ENCODE measurements at regions not wholly inside any gene's neighbourhood (a gene's known extent, or its start where the extent isn't known, plus 50 kb on each side); places are given as distances from the start of the nearest gene placed in this dataset.
"Not testable (repeated sequence)": the region's sequence is repeated elsewhere in the genome, so short reads cannot be mapped to it uniquely, and the experiment has no call there.

DNA sequence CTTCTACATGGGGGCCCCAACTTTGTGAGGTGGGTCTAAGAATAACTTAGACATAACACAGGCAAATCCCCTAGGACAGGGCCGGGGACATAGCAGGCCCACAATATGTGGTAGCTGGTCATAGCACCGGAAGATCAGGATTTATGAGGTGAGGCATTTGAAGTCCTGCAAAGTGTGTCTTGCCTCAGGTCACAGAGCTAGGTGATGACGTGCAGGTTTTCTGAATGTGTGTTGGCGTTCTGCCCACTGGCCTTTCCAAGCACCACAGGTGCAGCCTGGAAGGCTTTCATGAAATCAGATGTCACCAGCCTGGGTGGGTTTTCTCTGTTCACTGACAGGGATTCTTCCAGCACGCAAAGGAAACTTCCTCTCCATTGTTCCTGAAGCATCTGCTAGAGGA lies 119.1 kb downstream of the LRATD1 start:
- no peak for DNase-seq (ENCODE audit: low read depth, low spot score)

DNA sequence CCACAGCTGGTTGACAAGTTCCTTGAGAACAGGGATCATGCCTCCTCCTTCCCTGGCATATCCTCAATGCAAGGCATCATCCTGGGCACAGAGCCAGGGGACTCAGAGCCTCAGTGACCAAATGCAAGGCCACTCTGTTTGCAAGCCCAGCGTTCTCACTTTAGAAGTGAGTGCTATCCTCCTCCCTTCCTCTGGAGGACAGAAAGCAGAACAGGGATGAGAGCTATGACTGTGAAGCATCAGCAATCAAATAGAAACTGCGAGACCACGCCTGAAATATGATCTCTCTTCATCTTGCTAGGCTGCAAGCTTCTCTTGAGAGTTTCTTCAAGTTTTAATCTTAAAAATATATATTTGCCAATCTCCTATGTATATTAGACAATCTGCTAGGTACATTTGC lies 119.8 kb downstream of the LRATD1 start:
- no peak for DNase-seq (ENCODE audit: low read depth, low spot score)

DNA sequence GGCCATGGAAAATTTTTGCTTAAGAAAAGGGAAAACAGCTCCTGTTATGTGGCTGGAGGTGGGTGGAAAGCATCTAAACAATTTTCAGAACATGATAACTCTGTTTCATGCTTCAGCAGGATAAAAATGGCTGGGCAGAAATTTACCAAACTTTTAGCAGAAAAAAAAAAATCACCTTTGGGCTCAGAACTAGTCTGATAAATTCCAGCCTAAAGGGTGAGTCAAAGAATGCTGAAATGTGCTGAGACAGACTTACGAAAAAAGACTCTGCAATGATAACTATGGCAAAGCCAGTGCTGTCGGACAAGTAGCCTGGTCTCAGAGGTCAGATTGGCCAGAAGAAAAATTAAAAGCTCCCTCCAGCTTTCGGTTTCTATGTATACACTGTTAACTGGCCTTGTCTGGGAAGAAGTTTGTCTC lies 123.6 kb downstream of the LRATD1 start:
- DNase-seq (ENCODE audit: low read depth, low spot score): no peak

DNA sequence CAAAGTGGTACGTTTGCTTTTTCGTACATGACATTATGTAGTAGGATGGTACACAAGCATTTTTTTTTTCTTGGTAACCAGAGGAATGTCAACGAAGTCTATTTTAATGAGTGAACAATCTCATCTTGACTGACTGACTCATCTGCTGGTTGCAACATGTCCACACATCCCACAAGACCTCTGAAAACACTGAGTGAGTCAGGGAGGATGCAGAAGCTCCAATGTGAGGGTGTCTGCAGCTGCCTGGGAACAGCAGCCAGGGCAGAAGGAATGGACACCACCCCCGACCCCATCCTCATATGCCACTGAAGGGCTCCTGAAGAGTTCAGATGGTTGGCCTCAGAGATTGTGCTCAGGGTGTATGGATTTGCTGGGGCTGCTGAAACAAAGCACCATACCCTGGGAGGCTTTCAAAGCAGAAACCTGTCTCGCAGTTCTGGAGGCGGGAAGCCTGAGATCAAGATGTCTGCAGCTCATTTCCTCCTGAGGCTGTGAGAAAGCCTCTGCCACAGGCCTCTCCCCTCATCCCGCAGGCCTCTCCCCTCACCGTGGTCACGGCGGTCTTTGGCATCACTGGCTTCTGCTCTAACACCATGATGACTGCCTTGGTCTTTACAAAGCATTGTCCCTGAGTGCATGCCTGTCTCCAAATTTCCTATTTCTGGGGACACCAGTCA lies 124.6 kb downstream of the LRATD1 start:
- no peak for DNase-seq (ENCODE audit: low read depth, low spot score)

DNA sequence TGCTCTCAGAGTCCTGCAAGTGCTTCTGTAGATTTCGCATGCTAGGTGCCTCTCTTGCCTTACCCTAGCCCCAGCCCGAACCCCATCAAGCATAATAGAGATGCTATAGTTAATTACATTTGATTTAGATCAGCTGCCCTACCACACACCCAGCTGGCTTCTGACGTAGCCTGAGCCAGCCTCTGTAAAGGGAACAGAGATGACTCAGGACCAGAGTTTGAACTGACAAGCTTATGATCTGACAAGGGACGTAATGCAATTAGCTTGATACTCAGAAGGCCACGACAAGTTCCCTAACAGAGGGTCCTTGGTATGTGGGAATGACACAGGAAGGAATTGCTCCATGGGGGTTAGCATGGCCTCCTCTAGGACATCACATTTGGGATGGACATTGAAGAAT lies 126.6 kb downstream of the LRATD1 start:
- DNase-seq (ENCODE audit: low read depth, low spot score): no peak

DNA sequence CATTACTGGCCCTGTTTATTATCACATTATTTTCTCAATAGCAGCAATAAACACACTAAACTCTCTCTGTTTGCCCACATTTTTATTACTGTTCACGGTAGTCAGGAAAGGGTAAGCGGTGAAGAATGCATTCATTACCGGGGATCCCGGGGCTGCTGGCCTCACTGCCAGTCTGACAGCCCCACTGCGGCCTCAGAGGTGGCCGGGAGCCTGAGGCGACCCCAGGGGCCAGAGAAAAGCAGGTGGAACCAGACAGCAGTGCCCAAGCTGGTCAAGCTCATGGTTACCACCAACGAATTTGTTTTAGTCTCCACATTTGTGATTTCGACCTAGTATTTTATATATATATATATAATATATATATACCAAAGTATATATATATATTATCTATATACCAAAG lies 127.7 kb downstream of the LRATD1 start:
- DNase-seq (ENCODE audit: low read depth, low spot score): no peak

DNA sequence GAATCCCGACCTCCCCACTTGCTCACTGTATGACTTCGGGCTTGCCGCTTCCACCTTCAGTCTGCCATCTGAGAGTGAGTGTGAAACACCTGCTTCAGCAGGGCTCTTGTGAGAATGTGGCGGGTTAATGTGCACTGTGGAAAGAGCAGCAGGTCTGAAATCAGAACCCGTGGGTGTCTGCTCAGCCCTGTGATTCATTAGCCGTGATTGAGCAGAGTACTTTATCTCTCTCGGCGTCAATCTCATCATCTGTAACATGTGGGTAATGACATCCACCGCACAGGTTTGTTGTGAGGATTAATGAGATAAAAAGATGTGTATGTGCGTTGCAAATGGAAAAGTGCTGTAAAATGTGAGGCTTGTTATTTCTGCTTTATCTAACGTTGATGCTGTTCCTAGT lies 128.6 kb downstream of the LRATD1 start:
- no peak for DNase-seq (ENCODE audit: low read depth, low spot score)

DNA sequence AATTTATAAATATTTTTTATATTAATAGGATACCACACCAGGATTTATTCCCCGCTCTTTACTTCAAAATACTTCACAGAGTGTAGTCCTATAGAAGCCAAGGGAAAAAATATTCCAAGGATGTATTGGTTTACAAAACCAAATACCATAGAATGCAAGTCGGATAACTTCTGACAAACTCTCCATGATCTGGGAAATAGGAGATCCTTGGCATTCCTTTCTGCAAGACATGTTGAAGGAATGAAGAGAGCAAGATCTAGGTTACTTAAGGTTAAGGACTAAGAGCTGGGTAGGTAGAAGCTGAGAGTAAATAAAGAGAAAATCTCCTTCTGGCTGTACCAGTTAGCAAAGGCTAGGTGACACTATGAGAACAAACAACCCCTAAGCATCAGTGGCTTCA lies 141.2 kb downstream of the LRATD1 start:
- DNase-seq (ENCODE audit: low read depth, low spot score): no peak

DNA sequence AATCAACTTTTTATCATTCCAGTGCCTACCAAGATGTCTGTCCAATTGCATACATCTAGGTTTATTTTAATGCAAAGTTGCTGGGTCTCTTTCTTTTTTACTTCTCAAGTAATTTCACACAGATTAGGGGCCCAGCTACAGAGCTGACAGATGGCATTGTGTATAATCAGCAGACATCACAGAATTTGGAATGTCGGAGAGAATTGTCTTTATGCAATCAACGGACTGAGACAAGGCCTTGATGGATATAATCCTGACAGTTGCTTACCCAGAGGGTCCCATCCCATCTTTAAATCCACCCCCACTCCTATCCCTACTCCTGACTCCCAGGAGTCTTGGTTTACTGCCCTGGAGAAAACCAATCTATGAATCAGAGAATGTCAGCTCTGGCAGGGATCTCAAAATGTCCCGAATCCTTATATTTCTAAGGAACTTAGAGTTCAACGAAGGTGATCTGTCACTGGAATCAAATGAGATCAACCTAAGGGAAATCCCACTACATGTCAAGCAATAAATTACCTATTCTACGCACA lies 142.0 kb downstream of the LRATD1 start:
- DNase-seq (ENCODE audit: low read depth, low spot score): no peak

DNA sequence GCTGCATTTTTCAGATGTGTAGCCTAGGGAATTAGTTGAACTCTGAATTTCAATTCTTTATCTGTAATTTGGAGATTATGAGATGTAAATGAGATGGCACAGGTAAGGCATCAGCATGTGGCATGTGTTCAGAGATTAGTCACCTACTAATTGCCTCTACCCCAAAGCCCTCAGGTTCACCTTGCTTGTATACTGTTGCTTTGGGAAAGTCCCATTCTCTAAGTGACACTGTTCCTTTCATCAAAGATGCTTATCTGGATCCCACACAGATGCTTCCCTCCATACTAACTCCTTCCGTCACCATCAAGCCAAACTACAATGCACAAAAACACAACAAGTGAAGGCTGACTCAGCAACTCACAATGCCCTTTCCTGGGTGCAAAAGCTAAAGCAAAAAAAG lies 143.7 kb downstream of the LRATD1 start:
- no peak for DNase-seq (ENCODE audit: low read depth, low spot score)

DNA sequence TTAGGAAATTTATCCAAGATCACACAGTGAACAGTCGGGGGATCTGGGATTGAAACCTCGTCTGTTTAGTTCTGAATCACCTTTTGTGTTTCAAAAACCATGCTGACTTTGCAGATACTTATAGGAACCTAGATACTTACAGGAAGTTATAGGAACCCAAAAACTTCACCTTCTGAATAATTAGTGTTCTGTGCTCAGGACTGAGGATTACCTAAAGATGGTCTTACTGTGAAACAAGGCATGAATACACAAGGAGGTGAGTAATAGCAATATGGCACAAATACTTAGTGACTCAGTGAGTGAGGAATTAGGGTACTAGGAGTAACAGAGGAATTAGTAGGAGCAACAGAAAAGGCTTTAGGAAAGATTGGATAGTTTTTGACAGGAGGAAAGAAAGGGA lies 145.5 kb downstream of the LRATD1 start:
- DNase-seq (ENCODE audit: low read depth, low spot score): no peak

DNA sequence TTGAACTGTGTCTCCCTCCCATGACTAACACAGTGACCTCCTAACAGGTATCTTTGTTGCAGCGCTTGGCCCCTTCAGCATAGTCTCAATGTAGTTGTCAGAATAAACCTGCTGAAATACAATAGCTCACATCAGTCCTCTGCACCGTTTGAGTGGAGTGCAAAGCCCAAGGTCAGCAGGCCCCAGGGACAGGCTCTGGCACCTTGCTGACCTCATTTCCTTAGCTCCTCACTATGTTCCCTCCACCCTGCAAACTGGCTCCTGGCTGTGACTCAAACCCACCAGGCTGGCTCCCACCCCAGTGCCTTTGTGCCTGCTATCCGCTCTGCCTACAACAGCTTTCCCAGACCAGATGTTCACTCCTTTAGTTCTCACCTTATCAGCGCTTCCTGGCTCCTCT lies 146.7 kb downstream of the LRATD1 start:
- DNase-seq (ENCODE audit: low read depth, low spot score): no peak

DNA sequence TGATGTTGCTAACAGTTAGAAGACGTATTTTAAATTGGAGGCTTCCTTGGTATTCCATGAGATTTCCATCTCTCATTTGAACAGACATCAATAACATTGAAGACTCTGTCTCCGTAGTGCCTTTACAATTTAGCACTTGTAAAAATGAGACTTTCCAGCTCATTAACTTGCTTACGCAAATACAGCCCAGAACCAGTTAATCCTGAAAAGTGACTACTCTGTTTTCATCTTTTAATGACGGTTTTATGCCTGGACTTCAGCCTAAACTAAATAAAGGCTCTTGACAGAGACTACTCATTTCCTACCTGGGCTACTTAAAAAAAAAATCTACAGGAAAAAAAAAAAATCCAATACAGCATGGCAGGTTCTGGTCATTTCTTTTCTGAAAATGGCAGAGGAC lies 148.6 kb downstream of the LRATD1 start:
- no peak for DNase-seq (ENCODE audit: low read depth, low spot score)

DNA sequence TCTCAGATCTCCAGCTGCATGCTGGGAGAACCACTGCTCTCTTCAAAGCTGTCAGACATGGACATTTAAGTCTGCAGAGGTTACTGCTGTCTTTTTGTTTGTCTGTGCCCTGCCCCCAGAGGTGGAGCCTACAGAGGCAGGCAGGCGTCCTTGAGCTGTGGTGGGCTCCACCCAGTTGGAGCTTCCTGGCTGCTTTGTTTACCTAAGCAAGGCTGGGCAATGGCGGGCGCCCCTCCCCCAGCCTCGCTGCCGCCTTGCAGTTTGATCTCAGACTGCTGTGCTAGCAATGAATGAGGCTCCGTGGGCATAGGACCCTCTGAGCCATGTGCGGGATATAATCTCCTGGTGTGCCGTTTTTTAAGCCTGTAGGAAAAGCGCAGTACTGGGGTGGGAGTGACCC lies 156.3 kb downstream of the LRATD1 start:
- DNase-seq (ENCODE audit: low read depth, low spot score): not testable (repeated sequence)

DNA sequence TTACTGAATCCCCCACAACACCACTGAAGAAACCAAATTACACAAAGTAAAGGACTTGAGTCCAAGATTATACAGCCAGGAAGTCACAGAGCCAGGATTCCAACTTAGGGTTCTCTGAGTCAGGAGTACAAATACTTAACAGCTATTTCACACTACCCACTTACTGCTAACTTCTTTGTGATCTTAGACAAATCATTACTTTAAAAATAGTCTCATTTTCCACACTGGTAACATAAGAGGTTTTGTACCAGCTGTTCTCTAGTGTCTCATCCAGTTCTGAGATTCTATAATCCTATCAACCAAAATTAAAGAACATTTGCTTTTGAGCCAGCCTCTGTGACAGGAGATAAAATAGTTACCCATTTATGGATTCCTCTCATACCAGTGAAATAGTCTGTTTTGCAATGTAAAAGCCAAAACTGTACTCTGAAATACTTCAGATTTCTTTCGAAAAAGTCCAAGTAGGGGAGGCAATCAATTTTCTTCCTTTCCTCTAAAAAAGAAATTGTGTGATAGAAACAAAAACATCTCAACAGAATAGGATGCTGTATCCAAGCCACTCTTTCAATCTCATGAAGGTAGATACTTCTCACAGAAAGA lies 157.6 kb downstream of the LRATD1 start:
- DNase-seq (ENCODE audit: low read depth, low spot score): no peak

DNA sequence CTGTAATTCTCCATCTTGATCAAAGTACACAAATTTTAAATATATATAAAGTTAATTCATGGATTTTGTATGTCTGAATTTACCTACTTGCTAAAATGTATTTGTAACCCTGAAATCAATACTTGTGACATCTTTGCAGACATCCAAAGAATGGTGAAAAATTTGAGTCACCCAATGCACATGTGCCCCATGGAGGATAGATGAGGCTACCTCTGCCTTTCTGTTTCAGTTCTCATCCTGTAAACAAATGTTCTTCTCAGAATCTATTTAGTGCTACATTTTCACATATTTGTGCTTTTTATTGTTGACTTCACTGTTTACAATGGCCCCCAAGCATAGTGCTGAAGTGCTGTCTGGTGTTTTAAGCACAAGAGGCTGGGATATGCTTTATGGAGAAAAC lies 171.5 kb downstream of the LRATD1 start:
- no peak for DNase-seq (ENCODE audit: low read depth, low spot score)

DNA sequence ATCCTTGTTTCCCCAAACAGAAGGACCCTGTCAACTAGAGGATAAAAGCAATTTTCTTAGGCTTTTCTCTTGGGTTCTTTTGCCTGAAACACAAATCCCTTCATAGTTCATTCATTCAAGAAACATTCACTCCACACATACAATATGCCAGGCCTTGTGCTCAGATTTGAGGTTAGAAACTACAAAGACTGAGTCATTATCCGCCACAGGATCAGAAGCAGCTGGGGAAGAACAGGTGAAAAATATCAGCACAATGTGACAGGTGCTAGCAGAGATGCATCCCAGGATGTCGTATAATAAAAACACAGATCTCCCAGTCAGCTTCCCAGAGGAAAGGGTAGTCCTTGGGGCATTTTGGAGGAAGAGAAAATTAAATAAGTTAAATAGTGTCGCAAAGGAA lies 172.4 kb downstream of the LRATD1 start:
- no peak for DNase-seq (ENCODE audit: low read depth, low spot score)

DNA sequence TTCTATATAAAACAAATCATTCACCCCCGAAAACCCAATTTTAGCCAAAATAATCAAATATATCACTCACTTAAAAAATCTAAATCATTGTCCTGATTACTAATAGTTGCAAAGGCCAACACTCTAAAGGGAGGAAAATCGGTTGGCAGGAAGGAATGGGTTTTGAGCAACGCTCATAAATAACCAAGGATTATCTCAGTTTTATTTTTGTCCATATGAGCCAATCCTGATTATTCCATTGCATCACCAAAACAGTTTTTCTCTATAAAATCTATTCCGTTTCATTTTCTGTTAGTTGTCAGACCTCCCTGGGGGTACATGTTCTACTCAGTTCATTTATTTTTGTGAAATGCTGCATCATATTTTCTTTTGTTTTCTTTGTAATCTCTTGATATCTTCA lies 174.1 kb downstream of the LRATD1 start:
- DNase-seq (ENCODE audit: low read depth, low spot score): no peak

DNA sequence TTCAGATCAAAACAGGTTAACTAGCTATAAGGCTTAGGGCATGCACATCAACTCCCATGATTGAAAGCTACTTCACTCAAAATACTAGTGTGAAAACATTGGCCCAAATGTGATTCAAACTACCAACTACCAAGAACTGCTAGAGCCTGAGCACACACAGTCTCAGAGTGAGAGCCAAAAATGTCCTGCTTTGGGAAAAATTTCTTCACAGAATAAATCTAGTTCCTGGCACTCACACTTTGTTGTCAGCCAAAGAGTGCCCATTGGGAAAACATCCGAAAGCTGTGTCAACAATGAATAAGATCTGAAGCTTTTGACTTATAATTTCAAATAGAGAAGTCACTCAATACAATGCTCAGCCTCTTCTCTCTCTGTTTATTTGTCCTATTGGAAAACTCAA lies 182.7 kb downstream of the LRATD1 start:
- DNase-seq (ENCODE audit: low read depth, low spot score): no peak

DNA sequence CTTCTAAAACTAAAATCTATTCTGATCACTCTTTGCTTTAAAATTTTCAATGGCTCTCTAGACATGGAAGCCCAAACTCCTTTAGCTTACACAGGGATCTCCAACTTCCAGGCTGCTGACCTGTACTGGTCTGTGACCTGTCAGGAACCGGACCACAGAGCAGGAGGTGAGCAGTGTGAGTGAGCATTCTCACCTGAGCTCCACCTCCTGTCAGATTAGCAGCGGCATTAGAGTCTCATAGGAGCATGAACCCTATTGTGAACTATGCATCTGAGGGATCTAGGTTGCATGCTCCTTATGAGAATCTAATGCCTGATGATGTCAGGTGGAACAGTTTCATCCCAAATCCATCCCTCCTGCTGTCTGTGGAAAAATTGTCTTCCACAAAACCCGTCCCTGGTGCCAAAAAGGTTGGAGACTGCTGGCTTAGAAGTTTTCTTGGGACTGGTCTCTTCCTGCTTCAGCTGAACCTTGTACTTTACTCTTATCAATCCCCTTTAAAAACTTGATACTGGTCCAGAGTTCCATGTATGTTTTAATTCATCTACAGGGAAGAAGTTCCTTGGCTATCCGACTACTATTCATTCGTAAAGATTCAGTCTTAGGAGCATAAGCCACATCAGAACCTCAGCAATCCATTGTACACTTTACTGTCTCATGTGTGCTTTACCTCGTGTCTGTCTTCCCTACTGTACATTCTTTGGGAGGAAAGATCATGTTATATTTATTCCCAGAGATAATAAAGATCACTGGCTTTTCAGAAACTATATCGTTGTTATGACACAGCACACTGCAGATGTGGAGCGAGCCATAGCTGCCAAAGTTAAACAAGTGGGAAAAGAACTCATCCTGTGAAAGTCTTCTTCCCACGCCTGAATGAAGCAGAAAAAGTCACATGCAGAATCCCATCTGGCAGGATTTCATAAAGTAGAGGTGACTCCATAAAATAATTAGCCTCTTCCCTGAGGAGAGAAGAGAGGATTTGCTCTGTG lies 183.8 kb downstream of the LRATD1 start:
- no peak for DNase-seq (ENCODE audit: low read depth, low spot score)

DNA sequence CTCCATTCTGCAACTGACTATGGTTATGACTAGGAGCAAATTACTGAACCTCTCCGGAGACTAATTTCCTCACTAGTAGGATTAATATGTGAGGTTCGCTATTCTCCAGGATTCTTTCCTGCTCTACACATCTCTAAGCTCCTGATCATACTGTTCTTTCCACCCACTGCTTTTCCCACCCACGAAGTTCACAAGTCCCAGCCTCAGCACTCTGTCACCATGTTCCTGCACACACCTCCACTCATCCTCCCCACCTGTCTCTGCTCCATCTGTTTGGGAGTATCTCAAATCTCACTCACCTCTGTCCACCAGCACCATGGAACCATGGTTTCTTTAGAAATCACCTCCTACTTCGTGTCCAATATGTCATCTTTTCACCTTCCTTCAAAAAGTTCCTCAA lies 185.3 kb downstream of the LRATD1 start:
- no peak for DNase-seq (ENCODE audit: low read depth, low spot score)

DNA sequence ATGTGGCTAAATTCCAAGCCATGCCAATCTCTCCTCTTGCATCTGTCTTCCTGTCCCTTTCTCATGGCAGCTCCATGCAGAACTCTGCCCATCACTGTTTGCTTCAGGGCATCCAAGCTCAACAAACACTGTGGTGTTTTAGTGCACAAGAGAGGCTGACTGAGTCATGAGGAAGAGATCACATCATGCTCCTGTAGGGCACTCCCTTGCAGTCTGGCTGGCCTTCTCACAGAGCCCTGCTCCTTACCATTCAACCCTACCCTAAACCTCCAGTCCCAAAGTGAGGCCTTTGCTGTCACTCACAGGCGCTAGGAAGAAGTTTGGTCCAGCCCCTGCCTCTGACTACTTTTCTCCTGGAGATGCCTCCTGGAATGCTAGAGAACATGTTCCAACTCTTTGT lies 194.0 kb downstream of the LRATD1 start:
- DNase-seq (ENCODE audit: low read depth, low spot score): no peak

All from ELF-1 (cell line).